PFSK-1 (cell line): ENCODE measurements at regions not wholly inside any gene's neighbourhood (a gene's known extent, or its start where the extent isn't known, plus 50 kb on each side); places are given as distances from the start of the nearest gene placed in this dataset.

Experiments
- POLR2AphosphoS5 ChIP-seq: IDR thresholded peaks from 2 replicates; pipeline ENCODE4 v1.6.1; 2012; ENCODE audit warnings: low read depth, mild to moderate bottlenecking, control low read depth, low read length, moderate library complexity
- TAF1 ChIP-seq: IDR thresholded peaks from 2 replicates; pipeline ENCODE4 v1.6.1; 2012; ENCODE audit warnings: low read length, control low read depth, borderline replicate concordance; ENCODE audit not compliant: insufficient read depth
- TF ChIP-seq, protein P1 (sequence below), 2 experiments: IDR thresholded peaks; 2 replicates each; pipeline versions ENCODE4 v1.6.1 to v1.8.0; 2011 to 2012; ENCODE audit warnings: low read depth in 2 of 2, low read length in 2 of 2, control low read depth in 1 of 2, inconsistent platforms in 1 of 2, mild to moderate bottlenecking in 1 of 2, moderate library complexity in 1 of 2; ENCODE audit not compliant: insufficient read depth in 1 of 2

- TF ChIP-seq, protein P1, sequence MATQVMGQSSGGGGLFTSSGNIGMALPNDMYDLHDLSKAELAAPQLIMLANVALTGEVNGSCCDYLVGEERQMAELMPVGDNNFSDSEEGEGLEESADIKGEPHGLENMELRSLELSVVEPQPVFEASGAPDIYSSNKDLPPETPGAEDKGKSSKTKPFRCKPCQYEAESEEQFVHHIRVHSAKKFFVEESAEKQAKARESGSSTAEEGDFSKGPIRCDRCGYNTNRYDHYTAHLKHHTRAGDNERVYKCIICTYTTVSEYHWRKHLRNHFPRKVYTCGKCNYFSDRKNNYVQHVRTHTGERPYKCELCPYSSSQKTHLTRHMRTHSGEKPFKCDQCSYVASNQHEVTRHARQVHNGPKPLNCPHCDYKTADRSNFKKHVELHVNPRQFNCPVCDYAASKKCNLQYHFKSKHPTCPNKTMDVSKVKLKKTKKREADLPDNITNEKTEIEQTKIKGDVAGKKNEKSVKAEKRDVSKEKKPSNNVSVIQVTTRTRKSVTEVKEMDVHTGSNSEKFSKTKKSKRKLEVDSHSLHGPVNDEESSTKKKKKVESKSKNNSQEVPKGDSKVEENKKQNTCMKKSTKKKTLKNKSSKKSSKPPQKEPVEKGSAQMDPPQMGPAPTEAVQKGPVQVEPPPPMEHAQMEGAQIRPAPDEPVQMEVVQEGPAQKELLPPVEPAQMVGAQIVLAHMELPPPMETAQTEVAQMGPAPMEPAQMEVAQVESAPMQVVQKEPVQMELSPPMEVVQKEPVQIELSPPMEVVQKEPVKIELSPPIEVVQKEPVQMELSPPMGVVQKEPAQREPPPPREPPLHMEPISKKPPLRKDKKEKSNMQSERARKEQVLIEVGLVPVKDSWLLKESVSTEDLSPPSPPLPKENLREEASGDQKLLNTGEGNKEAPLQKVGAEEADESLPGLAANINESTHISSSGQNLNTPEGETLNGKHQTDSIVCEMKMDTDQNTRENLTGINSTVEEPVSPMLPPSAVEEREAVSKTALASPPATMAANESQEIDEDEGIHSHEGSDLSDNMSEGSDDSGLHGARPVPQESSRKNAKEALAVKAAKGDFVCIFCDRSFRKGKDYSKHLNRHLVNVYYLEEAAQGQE (IDR thresholded peaks at IDR 0.05; ENCODE audit: insufficient read depth in 1 of 2, low read depth in 2 of 2, low read length in 2 of 2), result no peak
- no peak for TF ChIP-seq TAF1
- TF ChIP-seq POLR2AphosphoS5, result no peak
Measured at GRCh38 chr5:112005623-112005930, 248.6 kb upstream of the NREP start.
